Transverse colon (tissue), 4 donors: ENCODE measurements at regions not wholly inside any gene's neighbourhood (a gene's known extent, or its start where the extent isn't known, plus 50 kb on each side); places are given as distances from the start of the nearest gene placed in this dataset.

ENCODE experiments used
- EP300 ChIP-seq: sonication (generic); formaldehyde crosslinking; IDR thresholded peaks from one replicate; pipeline ENCODE4 v1.6.1; 2017; ENCODE audit warnings: antibody characterized with exemption, low read depth
- POLR2A ChIP-seq: fragments of 450-650 bp; IDR thresholded peaks from one replicate; pipeline ENCODE4 v1.6.1; 2016; ENCODE audit warnings: antibody characterized with exemption, mild to moderate bottlenecking, moderate library complexity
- POLR2AphosphoS5 ChIP-seq, 3 donors: sonication (generic); formaldehyde crosslinking; IDR thresholded peaks; one replicate each; pipeline ENCODE4 v1.6.1; 2016; ENCODE audit warnings: antibody characterized with exemption in 3 of 3
- TF ChIP-seq, protein P1 (sequence below), 5 experiments: fragments of 200-600 bp in 3 of 5; fragments of 450-650 bp in 2 of 5; sonication (generic) in 3 of 5; IDR thresholded peaks; 1 replicate in 2 of 5; 2 replicates in 3 of 5; pipeline ENCODE4 v1.5.1; 2016 to 2017; ENCODE audit warnings: antibody characterized with exemption in 5 of 5, inconsistent platforms in 3 of 5, mild to moderate bottlenecking in 2 of 5, moderate library complexity in 1 of 5

DNA sequence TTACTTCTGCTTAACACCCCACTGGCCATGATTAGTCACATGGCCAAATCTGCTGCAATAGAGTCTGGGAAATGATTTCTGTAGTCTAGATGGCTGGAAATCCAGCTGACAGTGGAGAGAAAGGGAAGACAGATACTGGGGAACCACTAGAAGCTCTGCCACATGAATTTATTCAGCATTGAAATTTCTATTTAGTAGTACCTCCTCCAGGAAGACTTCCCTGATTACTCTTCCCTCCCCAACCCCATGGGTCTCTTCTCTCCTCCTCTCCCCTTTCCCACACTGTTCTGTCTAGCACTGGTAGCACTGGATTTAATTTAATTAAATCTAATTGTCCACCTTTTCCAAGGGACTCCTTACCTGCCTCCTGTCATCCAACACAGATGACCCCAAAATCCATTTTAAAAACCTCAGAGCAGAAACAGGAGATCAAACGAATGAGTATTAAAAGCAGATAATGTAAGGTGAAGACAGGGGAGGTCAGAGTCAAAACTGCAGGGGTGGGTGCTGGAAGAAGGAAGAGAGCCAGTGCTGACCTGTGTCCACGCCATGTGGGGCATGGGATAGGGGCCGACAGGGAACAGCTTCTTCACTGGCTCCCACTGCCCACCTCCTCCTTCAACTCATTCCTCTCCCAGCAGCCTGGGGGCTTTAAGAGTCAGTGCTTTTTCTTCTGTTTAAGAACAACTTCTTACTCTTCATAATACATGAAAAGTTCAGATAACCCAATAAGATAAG lies 169.2 kb upstream of the HS6ST1 start:
- TF ChIP-seq, protein P1, sequence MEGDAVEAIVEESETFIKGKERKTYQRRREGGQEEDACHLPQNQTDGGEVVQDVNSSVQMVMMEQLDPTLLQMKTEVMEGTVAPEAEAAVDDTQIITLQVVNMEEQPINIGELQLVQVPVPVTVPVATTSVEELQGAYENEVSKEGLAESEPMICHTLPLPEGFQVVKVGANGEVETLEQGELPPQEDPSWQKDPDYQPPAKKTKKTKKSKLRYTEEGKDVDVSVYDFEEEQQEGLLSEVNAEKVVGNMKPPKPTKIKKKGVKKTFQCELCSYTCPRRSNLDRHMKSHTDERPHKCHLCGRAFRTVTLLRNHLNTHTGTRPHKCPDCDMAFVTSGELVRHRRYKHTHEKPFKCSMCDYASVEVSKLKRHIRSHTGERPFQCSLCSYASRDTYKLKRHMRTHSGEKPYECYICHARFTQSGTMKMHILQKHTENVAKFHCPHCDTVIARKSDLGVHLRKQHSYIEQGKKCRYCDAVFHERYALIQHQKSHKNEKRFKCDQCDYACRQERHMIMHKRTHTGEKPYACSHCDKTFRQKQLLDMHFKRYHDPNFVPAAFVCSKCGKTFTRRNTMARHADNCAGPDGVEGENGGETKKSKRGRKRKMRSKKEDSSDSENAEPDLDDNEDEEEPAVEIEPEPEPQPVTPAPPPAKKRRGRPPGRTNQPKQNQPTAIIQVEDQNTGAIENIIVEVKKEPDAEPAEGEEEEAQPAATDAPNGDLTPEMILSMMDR (IDR thresholded peaks at IDR 0.05) = no peak
- TF ChIP-seq POLR2A = no peak
- no peak for TF ChIP-seq POLR2AphosphoS5 (IDR thresholded peaks at IDR 0.05)
- TF ChIP-seq EP300 = no peak
